SK-N-SH (cell line): ENCODE measurements at regions not wholly inside any gene's neighbourhood (a gene's known extent, or its start where the extent isn't known, plus 50 kb on each side); places are given as distances from the start of the nearest gene placed in this dataset.
A peak's percentile ranks its signal among the peaks of the same experiment; 100 is the strongest.

Experiments used
- CTCF ChIA-PET: fragments of 300-600, 350-600 bp; formaldehyde crosslinking; extraction: SDS; loops from one replicate; lab custom pipeline; 2021; lab: Yijun Ruan, JAX
- POLR2A ChIA-PET: fragments of 350-600 bp; sonication (Branson Sonifier 250); formaldehyde crosslinking; extraction: SDS; loops from one replicate; lab custom pipeline; 2020; ENCODE audit warnings: antibody characterized with exemption, inconsistent platforms; lab: Yijun Ruan, JAX
- DNase-seq: peaks from one replicate; pipeline ENCODE4 v3.0.0; 2012
- H2AFZ ChIP-seq: fragments of 200-600 bp; sonication (generic); 2 replicates; pipeline ENCODE4 v1.8.1; 2016; ENCODE audit warnings: antibody characterized with exemption, mild to moderate bottlenecking, low read depth
- H3F3A ChIP-seq: fragments of 200-600 bp; sonication (generic); replicated peaks from 2 replicates; pipeline ENCODE3; 2016; ENCODE audit warnings: antibody characterized with exemption, mild to moderate bottlenecking; ENCODE audit not compliant: insufficient read depth
- H3K27ac ChIP-seq, 2 experiments: fragments of 200-500 bp in 1 of 2; fragments of 200-600 bp in 1 of 2; sonication (Bioruptor generic) in 1 of 2; sonication (generic), shearing (Covaris generic) in 1 of 2; 2 replicates each; pipeline versions ENCODE4 v1.5.1 to v1.6.1; 2014 to 2016; ENCODE audit warnings: low read depth in 2 of 2, inconsistent platforms in 1 of 2, low read length in 1 of 2, mild to moderate bottlenecking in 1 of 2, mixed read lengths in 1 of 2
- H3K27me3 ChIP-seq: fragments of 200-600 bp; sonication (generic), shearing (Covaris generic); 2 replicates; pipeline ENCODE4 v1.6.1; 2016; ENCODE audit warnings: mixed run types; ENCODE audit not compliant: insufficient read depth
- H3K36me3 ChIP-seq, 2 experiments: fragments of 200-500 bp in 1 of 2; fragments of 200-600 bp in 1 of 2; sonication (Bioruptor generic) in 1 of 2; sonication (generic) in 1 of 2; replicated peaks in 1 of 2; 2 replicates each; pipeline versions ENCODE3 to v1.5.1; 2014 to 2016; ENCODE audit warnings: low read length in 1 of 2, mild to moderate bottlenecking in 1 of 2; ENCODE audit not compliant: insufficient read depth in 2 of 2, control insufficient read depth in 1 of 2
- H3K4me1 ChIP-seq, 2 experiments: fragments of 200-500 bp in 1 of 2; fragments of 200-600 bp in 1 of 2; sonication (Bioruptor generic) in 1 of 2; sonication (generic), shearing (Covaris generic) in 1 of 2; 2 replicates each; pipeline versions ENCODE4 v1.5.1 to v1.6.1; 2014 to 2016; ENCODE audit warnings: low read depth in 1 of 2, low read length in 1 of 2, mixed run types in 1 of 2; ENCODE audit not compliant: insufficient read depth in 2 of 2, control insufficient read depth in 1 of 2
- H3K4me2 ChIP-seq: fragments of 200-600 bp; sonication (generic), shearing (Covaris generic); 2 replicates; pipeline ENCODE4 v1.6.1; 2017; ENCODE audit warnings: mixed run types
- H3K4me3 ChIP-seq, 2 experiments: fragments of 200-500 bp in 1 of 2; fragments of 200-600 bp in 1 of 2; sonication (Bioruptor generic) in 1 of 2; sonication (generic), shearing (Covaris generic) in 1 of 2; 2 replicates each; pipeline versions ENCODE4 v1.5.1 to v1.8.1; 2014 to 2016; ENCODE audit warnings: low read depth in 2 of 2, inconsistent platforms in 1 of 2, low read length in 1 of 2, mild to moderate bottlenecking in 1 of 2, mixed read lengths in 1 of 2, moderate library complexity in 1 of 2
- H3K79me2 ChIP-seq: fragments of 200-600 bp; sonication (generic); 2 replicates; pipeline ENCODE4 v1.8.1; 2017; ENCODE audit warnings: mild to moderate bottlenecking; ENCODE audit not compliant: insufficient read depth
- H3K9ac ChIP-seq: fragments of 200-600 bp; sonication (generic); 2 replicates; pipeline ENCODE4 v1.6.1; 2017; ENCODE audit warnings: mixed run types
- H3K9me2 ChIP-seq: fragments of 200-600 bp; sonication (generic); 2 replicates; pipeline ENCODE4 v1.6.1; 2017; ENCODE audit warnings: mixed run types
- H3K9me3 ChIP-seq: fragments of 200-600 bp; sonication (generic); 2 replicates; pipeline ENCODE4 v1.6.1; 2017; ENCODE audit warnings: mixed run types, mild to moderate bottlenecking, moderate library complexity
- H4K20me1 ChIP-seq: fragments of 200-600 bp; sonication (generic); 2 replicates; pipeline ENCODE4 v1.6.1; 2017; ENCODE audit warnings: mild to moderate bottlenecking, mixed run types; ENCODE audit not compliant: insufficient read depth
- EZH2phosphoT487 ChIP-seq: fragments of 200-600 bp; sonication (generic); IDR thresholded peaks from 2 replicates; pipeline ENCODE4 v1.6.1; 2017; ENCODE audit warnings: low read depth, mixed run types, mild to moderate bottlenecking, antibody characterized with exemption, moderate library complexity, borderline replicate concordance
- FOSL2 ChIP-seq: IDR thresholded peaks from 2 replicates; pipeline ENCODE4 v1.4.0; 2012; ENCODE audit warnings: low read depth, mild to moderate bottlenecking, moderate library complexity, borderline replicate concordance
- MAX ChIP-seq: IDR thresholded peaks from 2 replicates; pipeline ENCODE4 v1.4.0; 2012; ENCODE audit warnings: low read depth
- PBX3 ChIP-seq: IDR thresholded peaks from 2 replicates; pipeline ENCODE4; 2012
- RAD21 ChIP-seq: IDR thresholded peaks from 2 replicates; pipeline ENCODE4 v1.6.1; 2012; ENCODE audit warnings: mild to moderate bottlenecking, low read length
- REST ChIP-seq: IDR thresholded peaks from 2 replicates; pipeline ENCODE4 v1.6.1; 2012; ENCODE audit warnings: mild to moderate bottlenecking, low read depth, low read length, moderate library complexity
- SMC3 ChIP-seq: IDR thresholded peaks from 2 replicates; pipeline ENCODE4 v1.6.1; 2012; ENCODE audit warnings: low read depth, low read length, improper control_type of control experiment
- TCF12 ChIP-seq: IDR thresholded peaks from 2 replicates; pipeline ENCODE4 v1.4.0; 2012
- USF2 ChIP-seq: fragments of 150-350 bp; IDR thresholded peaks from 2 replicates; pipeline ENCODE4 v1.6.1; 2017; ENCODE audit warnings: antibody characterized with exemption, low read length, low read depth, borderline replicate concordance
- WGBS: methylation state at CpG from one replicate; pipeline ENCODE4 v1.1.6; 2017; ENCODE audit warnings: low lambda C conversion rate; 5-methylcytosine and 5-hydroxymethylcytosine counted together
- TF ChIP-seq, protein P1 (sequence below): fragments of 150-350 bp; IDR thresholded peaks from 2 replicates; pipeline ENCODE4 v1.6.1; 2016; ENCODE audit warnings: mild to moderate bottlenecking, low read depth, low read length
- TF ChIP-seq, protein P2 (sequence below): fragments of 200-600 bp; sonication (generic); IDR thresholded peaks from 2 replicates; pipeline ENCODE4 v1.6.1; 2017; ENCODE audit warnings: antibody characterized with exemption, mild to moderate bottlenecking, moderate library complexity

- Histone ChIP-seq H4K20me1 (no peaks in the 10 kb centered on the region), H3K4me2 (no peak overlapping the region), H3K27ac (no peak overlapping the region), H2AFZ (no peak overlapping the region), H3K9me3 (no peaks in the 10 kb centered on the region), H3K9ac (no peak overlapping the region), H3K36me3 (no peaks in the 10 kb centered on the region), H3K4me1 (no peaks in the 10 kb centered on the region; a peak in 1 of 4 replicates), H3F3A (no peaks in the 10 kb centered on the region), H3K27me3 (no peaks in the 10 kb centered on the region), H3K79me2 (no peaks in the 10 kb centered on the region), H3K9me2 (no peaks in the 10 kb centered on the region), H3K4me3 (no peak overlapping the region; a peak in 1 of 4 replicates)
- ChIA-PET CTCF (interaction anchor here (0.6 to 2.8 kb wide), 49 partner anchors 11 to 1410 kb away, joined by 3 to 21 read pairs (median 3); no protein-coding TSS in a partner anchor), POLR2A (interaction anchor here (0.6 kb wide), 1 partner anchor 27 kb away, joined by 4 read pairs; no protein-coding TSS in a partner anchor)
- no peak for TF ChIP-seq TCF12
- TF ChIP-seq MAX, result no peak
- TF ChIP-seq EZH2phosphoT487, result no peak
- TF ChIP-seq, protein P1, sequence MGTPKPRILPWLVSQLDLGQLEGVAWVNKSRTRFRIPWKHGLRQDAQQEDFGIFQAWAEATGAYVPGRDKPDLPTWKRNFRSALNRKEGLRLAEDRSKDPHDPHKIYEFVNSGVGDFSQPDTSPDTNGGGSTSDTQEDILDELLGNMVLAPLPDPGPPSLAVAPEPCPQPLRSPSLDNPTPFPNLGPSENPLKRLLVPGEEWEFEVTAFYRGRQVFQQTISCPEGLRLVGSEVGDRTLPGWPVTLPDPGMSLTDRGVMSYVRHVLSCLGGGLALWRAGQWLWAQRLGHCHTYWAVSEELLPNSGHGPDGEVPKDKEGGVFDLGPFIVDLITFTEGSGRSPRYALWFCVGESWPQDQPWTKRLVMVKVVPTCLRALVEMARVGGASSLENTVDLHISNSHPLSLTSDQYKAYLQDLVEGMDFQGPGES, result no peak
- TF ChIP-seq FOSL2, result no peak
- no peak for TF ChIP-seq USF2
- peak; percentile 80 for TF ChIP-seq RAD21
- TF ChIP-seq SMC3, result peak; percentile 77
- TF ChIP-seq PBX3, result peak; percentile 74
- TF ChIP-seq, protein P2, sequence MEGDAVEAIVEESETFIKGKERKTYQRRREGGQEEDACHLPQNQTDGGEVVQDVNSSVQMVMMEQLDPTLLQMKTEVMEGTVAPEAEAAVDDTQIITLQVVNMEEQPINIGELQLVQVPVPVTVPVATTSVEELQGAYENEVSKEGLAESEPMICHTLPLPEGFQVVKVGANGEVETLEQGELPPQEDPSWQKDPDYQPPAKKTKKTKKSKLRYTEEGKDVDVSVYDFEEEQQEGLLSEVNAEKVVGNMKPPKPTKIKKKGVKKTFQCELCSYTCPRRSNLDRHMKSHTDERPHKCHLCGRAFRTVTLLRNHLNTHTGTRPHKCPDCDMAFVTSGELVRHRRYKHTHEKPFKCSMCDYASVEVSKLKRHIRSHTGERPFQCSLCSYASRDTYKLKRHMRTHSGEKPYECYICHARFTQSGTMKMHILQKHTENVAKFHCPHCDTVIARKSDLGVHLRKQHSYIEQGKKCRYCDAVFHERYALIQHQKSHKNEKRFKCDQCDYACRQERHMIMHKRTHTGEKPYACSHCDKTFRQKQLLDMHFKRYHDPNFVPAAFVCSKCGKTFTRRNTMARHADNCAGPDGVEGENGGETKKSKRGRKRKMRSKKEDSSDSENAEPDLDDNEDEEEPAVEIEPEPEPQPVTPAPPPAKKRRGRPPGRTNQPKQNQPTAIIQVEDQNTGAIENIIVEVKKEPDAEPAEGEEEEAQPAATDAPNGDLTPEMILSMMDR, result peak; percentile 96
- TF ChIP-seq REST, result no peak
- WGBS, result 23% methylated on average over 5 of the region's 5 CpGs
- peak; percentile 48 for DNase-seq
Measured at GRCh38 chr2:211157856-211158463, 601.6 kb downstream of the CPS1 start.
